GM12878 (cell line): ENCODE measurements at regions not wholly inside any gene's neighbourhood (a gene's known extent, or its start where the extent isn't known, plus 50 kb on each side); places are given as distances from the start of the nearest gene placed in this dataset.

Experiments
- ATAC-seq: fragments of 200-7000 bp; cut with Tn5 transposase; 3 replicates; pipeline ENCODE4 v1.9.1; 2020; ENCODE audit warnings: mild to moderate bottlenecking, moderate library complexity
- BruUV-seq: library from RNA; stranded (reverse); fragments of 400-500 nt; replicated peaks from 2 replicates; lab custom pipeline; 2021; lab: Mats Ljungman, UMichigan
- CTCF ChIA-PET: fragments of 300-600 bp; sonication (Branson Sonifier 250); formaldehyde crosslinking; extraction: SDS; loops from one replicate; lab custom pipeline; 2021; ENCODE audit warnings: inconsistent platforms; lab: Yijun Ruan, JAX
- POLR2A ChIA-PET: fragments of 350-600 bp; formaldehyde crosslinking; extraction: SDS; loops from one replicate; lab custom pipeline; 2021; ENCODE audit warnings: inconsistent platforms; lab: Charles Lee
- RAD21 ChIA-PET: fragments of 300-600 bp; sonication (Branson Sonifier 250); formaldehyde crosslinking; loops from one replicate; lab custom pipeline; 2023; ENCODE audit warnings: antibody characterized with exemption; ENCODE audit not compliant: unreplicated experiment; lab: Charles Lee
- SMC1A ChIA-PET: fragments of 300-600 bp; sonication (Branson Sonifier 250); formaldehyde crosslinking; loops from one replicate; lab custom pipeline; 2023; ENCODE audit not compliant: unreplicated experiment, uncharacterized antibody; lab: Charles Lee
- DNase-seq: peaks from one replicate; pipeline ENCODE4 v3.0.0-alpha.2; 2011; ENCODE audit warnings: low read depth, low spot score
- FAIRE-seq: peaks from 3 replicates; lab custom pipeline; 2011; peaks lifted over from hg19 to GRCh38; lab: Jason Lieb, UNC
- H2AFZ ChIP-seq: 2 replicates; pipeline ENCODE4 v1.6.0; 2011; ENCODE audit warnings: low read depth, low read length, control low read depth; ENCODE audit not compliant: control insufficient read depth
- H3K27ac ChIP-seq: 2 replicates; pipeline ENCODE4 v1.5.1; 2011; ENCODE audit warnings: control low read depth; ENCODE audit not compliant: control insufficient read depth, insufficient read depth
- H3K27me3 ChIP-seq, 2 experiments: replicated peaks in 1 of 2; 2 replicates each; pipeline versions ENCODE4 v1.6.0 to v1.6.1; 2011; ENCODE audit warnings: low read length in 1 of 2; ENCODE audit not compliant: control insufficient read depth in 2 of 2, insufficient read depth in 2 of 2
- H3K36me3 ChIP-seq, 2 experiments: 2 replicates each; pipeline ENCODE4 v1.5.1; 2011; ENCODE audit warnings: low read length in 1 of 2; ENCODE audit not compliant: control insufficient read depth in 2 of 2, insufficient read depth in 2 of 2
- H3K4me1 ChIP-seq: 2 replicates; pipeline ENCODE4 v1.6.1; 2011; ENCODE audit warnings: mild to moderate bottlenecking, low read length, moderate library complexity, mixed read lengths; ENCODE audit not compliant: control insufficient read depth, insufficient read depth
- H3K4me2 ChIP-seq: 2 replicates; pipeline ENCODE4 v1.6.0; 2011; ENCODE audit warnings: control low read depth; ENCODE audit not compliant: control insufficient read depth, insufficient read depth
- H3K4me3 ChIP-seq: fragments of 200-600 bp; sonication (generic); 2 replicates; pipeline ENCODE4 v1.5.1; 2016
- H3K79me2 ChIP-seq: 2 replicates; pipeline ENCODE4 v1.6.0; 2011; ENCODE audit warnings: low read length; ENCODE audit not compliant: control insufficient read depth, insufficient read depth
- H3K9ac ChIP-seq: 2 replicates; pipeline ENCODE4 v1.8.0; 2011; ENCODE audit warnings: low read length, control low read depth, mixed read lengths; ENCODE audit not compliant: control insufficient read depth, insufficient read depth
- H3K9me3 ChIP-seq: replicated peaks from 3 replicates; pipeline ENCODE4 v1.5.1; 2011; ENCODE audit warnings: mild to moderate bottlenecking, low read length; ENCODE audit not compliant: control insufficient read depth, insufficient read depth
- H4K20me1 ChIP-seq: 2 replicates; pipeline ENCODE4 v1.6.0; 2011; ENCODE audit not compliant: control insufficient read depth, insufficient read depth
- ATF7 ChIP-seq: fragments of 450-650 bp; IDR thresholded peaks from 2 replicates; pipeline ENCODE4 v1.6.1; 2016; ENCODE audit warnings: low read depth, mild to moderate bottlenecking
- BACH1 ChIP-seq: fragments of 450-650 bp; IDR thresholded peaks from 2 replicates; pipeline ENCODE4 v1.6.1; 2017; ENCODE audit warnings: mild to moderate bottlenecking, borderline replicate concordance
- CBFB ChIP-seq: IDR thresholded peaks from 2 replicates; pipeline ENCODE4 v1.6.1; 2016; ENCODE audit warnings: antibody characterized with exemption, low read depth
- CBX5 ChIP-seq: sonication (generic); IDR thresholded peaks from 2 replicates; pipeline ENCODE4 v1.6.1; 2016; ENCODE audit warnings: low read depth, moderate library complexity, mild to moderate bottlenecking, inconsistent platforms
- MTA3 ChIP-seq: IDR thresholded peaks from 2 replicates; pipeline ENCODE4 v1.6.1; 2012; ENCODE audit warnings: low read length, inconsistent platforms, borderline replicate concordance
- MXI1 ChIP-seq: fragments of 150-350 bp; IDR thresholded peaks from 2 replicates; pipeline ENCODE4 v1.6.1; 2011; ENCODE audit warnings: low read depth, mild to moderate bottlenecking, inconsistent platforms, low read length, improper control_type of control experiment
- NR2C1 ChIP-seq: fragments of 450-650 bp; IDR thresholded peaks from 2 replicates; pipeline ENCODE4 v1.6.1; 2017; ENCODE audit warnings: antibody characterized with exemption, mild to moderate bottlenecking, moderate library complexity
- SREBF2 ChIP-seq: IDR thresholded peaks from 2 replicates; pipeline ENCODE4 v1.6.1; 2012; ENCODE audit warnings: mild to moderate bottlenecking, low read length
- SRF ChIP-seq, 2 experiments: IDR thresholded peaks; 2 replicates each; pipeline ENCODE4 v1.6.1; 2011; ENCODE audit warnings: low read depth in 2 of 2, low read length in 2 of 2, mild to moderate bottlenecking in 1 of 2, moderate library complexity in 1 of 2
- WGBS: methylation state at CpG from one replicate; pipeline ENCODE4 v1.1.6; 2016; ENCODE audit warnings: low lambda C conversion rate; ENCODE audit not compliant: insufficient replicate concordance, insufficient coverage; ENCODE audit errors: missing lambda C conversion rate; 5-methylcytosine and 5-hydroxymethylcytosine counted together
- in situ Hi-C: fragments of 300-500 bp; cut with MboI; formaldehyde crosslinking; loops from 9 replicates; pipeline ENCODE4 v1.14.3; 2018; ENCODE audit warnings: mixed read lengths
- intact Hi-C: fragments of 100-400 bp; cut with micrococcal nuclease; formaldehyde crosslinking; loops from one replicate; pipeline ENCODE4 v1.14.2; 2022; ENCODE audit not compliant: unreplicated experiment
- TF ChIP-seq, protein P1 (sequence below): IDR thresholded peaks from 2 replicates; pipeline ENCODE4 v1.6.1; 2011; ENCODE audit warnings: mild to moderate bottlenecking, low read depth, low read length, moderate library complexity; ENCODE audit not compliant: insufficient replicate concordance
- TF ChIP-seq, protein P2 (sequence below): fragments of 450-650 bp; conservative IDR thresholded peaks from 2 replicates; pipeline ENCODE4 v1.6.1; 2017; ENCODE audit warnings: mild to moderate bottlenecking, moderate library complexity
- TF ChIP-seq, protein P3 (sequence below): IDR thresholded peaks from 2 replicates; pipeline ENCODE4 v1.6.1; 2012; ENCODE audit warnings: mild to moderate bottlenecking, low read depth, low read length
- TF ChIP-seq, protein P4 (sequence below): fragments of 450-650 bp; IDR thresholded peaks from 2 replicates; pipeline ENCODE4 v1.6.1; 2017; ENCODE audit warnings: mild to moderate bottlenecking, moderate library complexity

DNA sequence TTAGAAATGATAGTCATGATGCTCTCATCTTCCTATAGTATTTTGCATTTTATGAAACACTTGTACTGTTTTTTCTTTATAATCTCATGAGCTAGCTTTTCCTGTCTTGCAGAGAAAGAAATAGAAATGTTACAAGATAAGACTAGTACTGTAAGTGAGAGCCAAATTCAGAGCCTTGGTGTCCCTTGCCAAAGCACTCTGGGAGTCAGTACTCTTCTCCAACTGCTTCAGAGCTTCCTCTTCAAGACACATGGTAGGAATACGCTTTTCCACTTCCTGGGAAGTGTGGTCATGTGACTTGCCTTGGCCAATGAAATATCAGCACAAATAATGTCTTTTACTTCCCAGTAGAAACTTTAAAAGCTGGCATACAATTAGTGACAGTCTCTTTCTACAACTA lies 112.4 kb downstream of the SEMA6D start (continued):
- no peak for TF ChIP-seq CBFB
- TF ChIP-seq, protein P1, sequence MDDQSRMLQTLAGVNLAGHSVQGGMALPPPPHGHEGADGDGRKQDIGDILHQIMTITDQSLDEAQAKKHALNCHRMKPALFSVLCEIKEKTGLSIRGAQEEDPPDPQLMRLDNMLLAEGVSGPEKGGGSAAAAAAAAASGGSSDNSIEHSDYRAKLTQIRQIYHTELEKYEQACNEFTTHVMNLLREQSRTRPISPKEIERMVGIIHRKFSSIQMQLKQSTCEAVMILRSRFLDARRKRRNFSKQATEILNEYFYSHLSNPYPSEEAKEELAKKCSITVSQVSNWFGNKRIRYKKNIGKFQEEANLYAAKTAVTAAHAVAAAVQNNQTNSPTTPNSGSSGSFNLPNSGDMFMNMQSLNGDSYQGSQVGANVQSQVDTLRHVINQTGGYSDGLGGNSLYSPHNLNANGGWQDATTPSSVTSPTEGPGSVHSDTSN, result no peak

DNA sequence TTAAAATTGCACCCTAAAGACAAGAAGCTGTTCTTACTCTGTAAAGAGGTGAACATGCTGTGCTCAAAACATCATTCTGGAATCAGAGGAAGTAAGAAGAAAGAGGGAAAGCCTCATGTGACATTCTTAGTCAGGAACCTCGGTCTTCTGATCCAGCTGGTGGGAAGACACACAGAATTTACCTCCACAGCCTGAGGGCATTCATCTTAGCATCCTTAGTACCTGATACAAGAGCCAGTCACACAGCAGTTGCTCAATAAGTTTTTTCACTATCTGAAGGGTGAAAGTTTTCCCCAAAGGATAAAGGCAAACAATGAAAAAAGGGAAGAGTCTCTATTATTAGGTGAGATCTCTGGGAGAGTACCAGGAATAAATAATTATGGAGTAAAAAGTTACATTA lies 116.8 kb downstream of the SEMA6D start:
- Histone ChIP-seq H3K9ac (no peak overlapping the region), H3K79me2 (no peaks in the 10 kb centered on the region), H3K9me3 (no peaks in the 10 kb centered on the region; the same call in 2 of the 3 replicates), H3K36me3 (no peaks in the 10 kb centered on the region), H2AFZ (no peak overlapping the region), H3K4me1 (no peaks in the 10 kb centered on the region), H3K4me2 (no peak overlapping the region), H3K27ac (no peak overlapping the region), H3K4me3 (no peak overlapping the region), H3K27me3 (no peaks in the 10 kb centered on the region), H4K20me1 (no peaks in the 10 kb centered on the region)
- FAIRE-seq (no peak), DNase-seq (no peak), ATAC-seq (no peak)
- no TSS peak for BruUV-seq
- CTCF ChIA-PET, result no interaction called here
- WGBS, result 0% methylated on average over 1 of the region's 1 CpG
- in situ Hi-C loops, result no loop called here
- RAD21 ChIA-PET, result no interaction called here
- intact Hi-C loops, result no loop called here
- SMC1A ChIA-PET, result no interaction called here
- POLR2A ChIA-PET, result no interaction called here
- TF ChIP-seq, protein P2, sequence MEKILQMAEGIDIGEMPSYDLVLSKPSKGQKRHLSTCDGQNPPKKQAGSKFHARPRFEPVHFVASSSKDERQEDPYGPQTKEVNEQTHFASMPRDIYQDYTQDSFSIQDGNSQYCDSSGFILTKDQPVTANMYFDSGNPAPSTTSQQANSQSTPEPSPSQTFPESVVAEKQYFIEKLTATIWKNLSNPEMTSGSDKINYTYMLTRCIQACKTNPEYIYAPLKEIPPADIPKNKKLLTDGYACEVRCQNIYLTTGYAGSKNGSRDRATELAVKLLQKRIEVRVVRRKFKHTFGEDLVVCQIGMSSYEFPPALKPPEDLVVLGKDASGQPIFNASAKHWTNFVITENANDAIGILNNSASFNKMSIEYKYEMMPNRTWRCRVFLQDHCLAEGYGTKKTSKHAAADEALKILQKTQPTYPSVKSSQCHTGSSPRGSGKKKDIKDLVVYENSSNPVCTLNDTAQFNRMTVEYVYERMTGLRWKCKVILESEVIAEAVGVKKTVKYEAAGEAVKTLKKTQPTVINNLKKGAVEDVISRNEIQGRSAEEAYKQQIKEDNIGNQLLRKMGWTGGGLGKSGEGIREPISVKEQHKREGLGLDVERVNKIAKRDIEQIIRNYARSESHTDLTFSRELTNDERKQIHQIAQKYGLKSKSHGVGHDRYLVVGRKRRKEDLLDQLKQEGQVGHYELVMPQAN, result no peak
- TF ChIP-seq MTA3, result no peak
- TF ChIP-seq, protein P3, sequence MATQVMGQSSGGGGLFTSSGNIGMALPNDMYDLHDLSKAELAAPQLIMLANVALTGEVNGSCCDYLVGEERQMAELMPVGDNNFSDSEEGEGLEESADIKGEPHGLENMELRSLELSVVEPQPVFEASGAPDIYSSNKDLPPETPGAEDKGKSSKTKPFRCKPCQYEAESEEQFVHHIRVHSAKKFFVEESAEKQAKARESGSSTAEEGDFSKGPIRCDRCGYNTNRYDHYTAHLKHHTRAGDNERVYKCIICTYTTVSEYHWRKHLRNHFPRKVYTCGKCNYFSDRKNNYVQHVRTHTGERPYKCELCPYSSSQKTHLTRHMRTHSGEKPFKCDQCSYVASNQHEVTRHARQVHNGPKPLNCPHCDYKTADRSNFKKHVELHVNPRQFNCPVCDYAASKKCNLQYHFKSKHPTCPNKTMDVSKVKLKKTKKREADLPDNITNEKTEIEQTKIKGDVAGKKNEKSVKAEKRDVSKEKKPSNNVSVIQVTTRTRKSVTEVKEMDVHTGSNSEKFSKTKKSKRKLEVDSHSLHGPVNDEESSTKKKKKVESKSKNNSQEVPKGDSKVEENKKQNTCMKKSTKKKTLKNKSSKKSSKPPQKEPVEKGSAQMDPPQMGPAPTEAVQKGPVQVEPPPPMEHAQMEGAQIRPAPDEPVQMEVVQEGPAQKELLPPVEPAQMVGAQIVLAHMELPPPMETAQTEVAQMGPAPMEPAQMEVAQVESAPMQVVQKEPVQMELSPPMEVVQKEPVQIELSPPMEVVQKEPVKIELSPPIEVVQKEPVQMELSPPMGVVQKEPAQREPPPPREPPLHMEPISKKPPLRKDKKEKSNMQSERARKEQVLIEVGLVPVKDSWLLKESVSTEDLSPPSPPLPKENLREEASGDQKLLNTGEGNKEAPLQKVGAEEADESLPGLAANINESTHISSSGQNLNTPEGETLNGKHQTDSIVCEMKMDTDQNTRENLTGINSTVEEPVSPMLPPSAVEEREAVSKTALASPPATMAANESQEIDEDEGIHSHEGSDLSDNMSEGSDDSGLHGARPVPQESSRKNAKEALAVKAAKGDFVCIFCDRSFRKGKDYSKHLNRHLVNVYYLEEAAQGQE, result no peak
- TF ChIP-seq SREBF2, result no peak
- TF ChIP-seq BACH1, result no peak
- TF ChIP-seq, protein P4, sequence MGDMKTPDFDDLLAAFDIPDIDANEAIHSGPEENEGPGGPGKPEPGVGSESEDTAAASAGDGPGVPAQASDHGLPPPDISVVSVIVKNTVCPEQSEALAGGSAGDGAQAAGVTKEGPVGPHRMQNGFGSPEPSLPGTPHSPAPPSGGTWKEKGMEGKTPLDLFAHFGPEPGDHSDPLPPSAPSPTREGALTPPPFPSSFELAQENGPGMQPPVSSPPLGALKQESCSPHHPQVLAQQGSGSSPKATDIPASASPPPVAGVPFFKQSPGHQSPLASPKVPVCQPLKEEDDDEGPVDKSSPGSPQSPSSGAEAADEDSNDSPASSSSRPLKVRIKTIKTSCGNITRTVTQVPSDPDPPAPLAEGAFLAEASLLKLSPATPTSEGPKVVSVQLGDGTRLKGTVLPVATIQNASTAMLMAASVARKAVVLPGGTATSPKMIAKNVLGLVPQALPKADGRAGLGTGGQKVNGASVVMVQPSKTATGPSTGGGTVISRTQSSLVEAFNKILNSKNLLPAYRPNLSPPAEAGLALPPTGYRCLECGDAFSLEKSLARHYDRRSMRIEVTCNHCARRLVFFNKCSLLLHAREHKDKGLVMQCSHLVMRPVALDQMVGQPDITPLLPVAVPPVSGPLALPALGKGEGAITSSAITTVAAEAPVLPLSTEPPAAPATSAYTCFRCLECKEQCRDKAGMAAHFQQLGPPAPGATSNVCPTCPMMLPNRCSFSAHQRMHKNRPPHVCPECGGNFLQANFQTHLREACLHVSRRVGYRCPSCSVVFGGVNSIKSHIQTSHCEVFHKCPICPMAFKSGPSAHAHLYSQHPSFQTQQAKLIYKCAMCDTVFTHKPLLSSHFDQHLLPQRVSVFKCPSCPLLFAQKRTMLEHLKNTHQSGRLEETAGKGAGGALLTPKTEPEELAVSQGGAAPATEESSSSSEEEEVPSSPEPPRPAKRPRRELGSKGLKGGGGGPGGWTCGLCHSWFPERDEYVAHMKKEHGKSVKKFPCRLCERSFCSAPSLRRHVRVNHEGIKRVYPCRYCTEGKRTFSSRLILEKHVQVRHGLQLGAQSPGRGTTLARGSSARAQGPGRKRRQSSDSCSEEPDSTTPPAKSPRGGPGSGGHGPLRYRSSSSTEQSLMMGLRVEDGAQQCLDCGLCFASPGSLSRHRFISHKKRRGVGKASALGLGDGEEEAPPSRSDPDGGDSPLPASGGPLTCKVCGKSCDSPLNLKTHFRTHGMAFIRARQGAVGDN, result no peak
- no peak for TF ChIP-seq SRF (IDR thresholded peaks at IDR 0.05; ENCODE audit: low read depth in 2 of 2, low read length in 2 of 2)
- TF ChIP-seq CBX5, result no peak
- no peak for TF ChIP-seq ATF7
- TF ChIP-seq NR2C1, result no peak
- no peak for TF ChIP-seq MXI1
